Spleen (tissue), 11 donors: ENCODE measurements at regions not wholly inside any gene's neighbourhood (a gene's known extent, or its start where the extent isn't known, plus 50 kb on each side); places are given as distances from the start of the nearest gene placed in this dataset.

ENCODE experiments used
- DNase-seq: peaks from one replicate; pipeline ENCODE4 v3.0.0-alpha.2; 2020
- H3K27ac ChIP-seq, 8 donors: fragments of 200-600 bp; sonication (generic) in 7 of 8; 1 replicate in 4 of 8; 2 replicates in 4 of 8; pipeline versions ENCODE4 v1.5.0 to v1.8.0; 2016 to 2021; ENCODE audit warnings: inconsistent platforms in 4 of 8, mild to moderate bottlenecking in 4 of 8, moderate library complexity in 1 of 8
- H3K27me3 ChIP-seq, 7 donors: fragments of 200-600 bp; sonication (generic) in 6 of 7; replicated peaks in 1 of 7; 1 replicate in 4 of 7; 2 replicates in 3 of 7; pipeline versions ENCODE4 v1.5.0 to v1.8.0; 2016 to 2021; ENCODE audit warnings: inconsistent platforms in 3 of 7, mild to moderate bottlenecking in 1 of 7
- H3K36me3 ChIP-seq, 6 donors: fragments of 200-600 bp; sonication (generic) in 5 of 6; 1 replicate in 4 of 6; 2 replicates in 2 of 6; pipeline versions ENCODE4 v1.5.0 to v1.8.0; 2016 to 2021; ENCODE audit warnings: inconsistent platforms in 2 of 6
- H3K4me1 ChIP-seq, 6 donors: fragments of 200-600 bp; sonication (generic) in 5 of 6; 1 replicate in 3 of 6; 2 replicates in 3 of 6; pipeline versions ENCODE4 v1.5.0 to v1.8.0; 2016 to 2021; ENCODE audit warnings: inconsistent platforms in 3 of 6
- H3K4me3 ChIP-seq, 8 donors: fragments of 200-600 bp; sonication (generic) in 7 of 8; 1 replicate in 4 of 8; 2 replicates in 4 of 8; pipeline versions ENCODE4 v1.5.0 to v1.8.0; 2016 to 2021; ENCODE audit warnings: inconsistent platforms in 4 of 8, mild to moderate bottlenecking in 4 of 8, moderate library complexity in 2 of 8
- H3K9me3 ChIP-seq, 8 donors: fragments of 200-600 bp; sonication (generic) in 7 of 8; 1 replicate in 4 of 8; 2 replicates in 4 of 8; pipeline versions ENCODE4 v1.5.0 to v1.8.0; 2016 to 2021; ENCODE audit warnings: inconsistent platforms in 4 of 8
- POLR2A ChIP-seq, 3 donors: fragments of 450-650 bp; IDR thresholded peaks; one replicate each; pipeline ENCODE4 v1.5.1; 2017; ENCODE audit warnings: antibody characterized with exemption in 3 of 3, mild to moderate bottlenecking in 1 of 3
- POLR2AphosphoS5 ChIP-seq, 3 donors: sonication (generic); formaldehyde crosslinking; IDR thresholded peaks; one replicate each; pipeline ENCODE4 v1.5.1; 2017; ENCODE audit warnings: antibody characterized with exemption in 3 of 3
- WGBS, 5 donors: extraction: QIAGEN DNeasy Blood & Tissue Kit in 3 of 5; methylation state at CpG; one replicate each; pipeline versions ENCODE4 v1.1.5 to v1.1.7; 2013 to 2018; 5-methylcytosine and 5-hydroxymethylcytosine counted together
- intact Hi-C: fragments of 100-400 bp; cut with DNase I; formaldehyde crosslinking; loops from one replicate; pipeline ENCODE4 v1.15.0; 2023; ENCODE audit warnings: low total_unique reads
- TF ChIP-seq, protein P1 (sequence below), 11 experiments: fragments of 200-600 bp in 7 of 11; fragments of 450-650 bp in 4 of 11; sonication (generic) in 4 of 11; IDR thresholded peaks in 8 of 11; conservative IDR thresholded peaks in 3 of 11; 1 replicate in 7 of 11; 2 replicates in 4 of 11; pipeline versions ENCODE4 v1.4.0 to v1.8.0; 2016 to 2021; ENCODE audit warnings: antibody characterized with exemption in 11 of 11, inconsistent platforms in 4 of 11, mild to moderate bottlenecking in 1 of 11
- donor health status: healthy with polysubstance abuse.
- donor health status: DM: no; HTN: no; CAD: no; lungs with moderate emphysema.
- donor health status: DM: no; HTN: no; CAD: no.
- donor health status: Bipolar disorder and iron deficiency.
- donor health status: healthy.
- donor health status: DM: no; HTN: no; CAD: no.
- donor health status: DM: yes; HTN: yes; CAD: no.

- Histone ChIP-seq H3K36me3 (no peaks in the 10 kb centered on the region), H3K27me3 (peaks cover 0 to 3% (median 0%) of the 10 kb centered on the region in 7 donors), H3K4me3 (no peak overlapping the region), H3K27ac (no peak overlapping the region), H3K9me3 (no peaks in the 10 kb centered on the region), H3K4me1 (peaks cover 0 to 5% (median 0%) of the 10 kb centered on the region in 6 donors)
- intact Hi-C loops, result no loop called here
- no peak for DNase-seq
- no peak for TF ChIP-seq POLR2AphosphoS5 (IDR thresholded peaks at IDR 0.05)
- TF ChIP-seq POLR2A (IDR thresholded peaks at IDR 0.05), result no peak
- TF ChIP-seq, protein P1, sequence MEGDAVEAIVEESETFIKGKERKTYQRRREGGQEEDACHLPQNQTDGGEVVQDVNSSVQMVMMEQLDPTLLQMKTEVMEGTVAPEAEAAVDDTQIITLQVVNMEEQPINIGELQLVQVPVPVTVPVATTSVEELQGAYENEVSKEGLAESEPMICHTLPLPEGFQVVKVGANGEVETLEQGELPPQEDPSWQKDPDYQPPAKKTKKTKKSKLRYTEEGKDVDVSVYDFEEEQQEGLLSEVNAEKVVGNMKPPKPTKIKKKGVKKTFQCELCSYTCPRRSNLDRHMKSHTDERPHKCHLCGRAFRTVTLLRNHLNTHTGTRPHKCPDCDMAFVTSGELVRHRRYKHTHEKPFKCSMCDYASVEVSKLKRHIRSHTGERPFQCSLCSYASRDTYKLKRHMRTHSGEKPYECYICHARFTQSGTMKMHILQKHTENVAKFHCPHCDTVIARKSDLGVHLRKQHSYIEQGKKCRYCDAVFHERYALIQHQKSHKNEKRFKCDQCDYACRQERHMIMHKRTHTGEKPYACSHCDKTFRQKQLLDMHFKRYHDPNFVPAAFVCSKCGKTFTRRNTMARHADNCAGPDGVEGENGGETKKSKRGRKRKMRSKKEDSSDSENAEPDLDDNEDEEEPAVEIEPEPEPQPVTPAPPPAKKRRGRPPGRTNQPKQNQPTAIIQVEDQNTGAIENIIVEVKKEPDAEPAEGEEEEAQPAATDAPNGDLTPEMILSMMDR (IDR thresholded peaks at IDR 0.05 in 8 of 11, conservative IDR thresholded peaks at IDR 0.05 in 3 of 11), result no peak
These were observed 69.8 kb upstream of the HAO2 start for GRCh38 chr1:119298687-119299303.

GRCh38 chr1:119302011-119302410 lies 66.6 kb upstream of the HAO2 start:
- Histone ChIP-seq H3K4me1 (no peaks in the 10 kb centered on the region), H3K27me3 (peaks cover 0 to 3% (median 0%) of the 10 kb centered on the region in 7 donors), H3K9me3 (no peaks in the 10 kb centered on the region), H3K27ac (no peak overlapping the region), H3K4me3 (no peak overlapping the region), H3K36me3 (no peaks in the 10 kb centered on the region)
- TF ChIP-seq, protein P1 (IDR thresholded peaks at IDR 0.05 in 8 of 11, conservative IDR thresholded peaks at IDR 0.05 in 3 of 11), result no peak
- no peak for TF ChIP-seq POLR2A (IDR thresholded peaks at IDR 0.05)
- TF ChIP-seq POLR2AphosphoS5 (IDR thresholded peaks at IDR 0.05), result no peak
- 84 to 95% (median 88%) methylated on average over 3 of the region's 3 CpGs for WGBS, 5 donors
- intact Hi-C loops, result no loop called here
- DNase-seq, result no peak

DNA sequence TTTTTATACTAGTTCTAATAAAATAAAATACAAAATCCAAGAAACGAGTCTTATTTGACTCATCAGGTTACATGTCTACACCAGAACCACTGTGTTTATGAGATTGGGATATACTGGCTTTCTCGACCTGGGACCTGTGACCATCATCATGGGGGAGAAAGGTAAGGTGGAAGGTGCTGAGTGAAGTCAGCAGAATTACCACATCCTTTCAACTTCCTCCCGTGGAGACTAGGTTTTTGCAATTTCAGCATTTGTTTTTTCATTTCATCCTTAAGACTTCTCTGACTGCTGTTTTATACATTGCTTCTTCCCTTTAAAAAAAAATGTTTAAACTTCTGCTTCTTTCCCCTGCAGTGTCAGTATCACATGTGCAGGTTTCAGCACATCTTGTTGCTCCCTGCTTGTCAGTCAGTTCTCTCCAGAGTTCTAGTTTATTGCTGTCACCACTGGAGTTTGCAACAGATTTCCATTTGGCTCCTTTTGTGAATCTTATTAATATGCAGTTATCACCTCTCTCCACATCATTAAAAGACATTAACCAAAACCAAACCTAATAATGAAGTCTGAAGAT lies 60.4 kb upstream of the HAO2 start:
- Histone ChIP-seq H3K36me3 (no peaks in the 10 kb centered on the region), H3K27me3 (no peaks in the 10 kb centered on the region), H3K9me3 (no peaks in the 10 kb centered on the region), H3K4me3 (no peak overlapping the region), H3K4me1 (no peaks in the 10 kb centered on the region), H3K27ac (no peak overlapping the region)
- no peak for DNase-seq
- intact Hi-C loops, result no loop called here
- TF ChIP-seq POLR2A (IDR thresholded peaks at IDR 0.05) (no peak), POLR2AphosphoS5 (IDR thresholded peaks at IDR 0.05) (no peak)
- TF ChIP-seq, protein P1 (IDR thresholded peaks at IDR 0.05 in 8 of 11, conservative IDR thresholded peaks at IDR 0.05 in 3 of 11), result no peak
- 32 to 38% (median 37%) methylated on average over 3 of the region's 3 CpGs for WGBS, 5 donors

- no peak overlapping the region for H3K4me3 ChIP-seq
- no peak for DNase-seq
- H3K4me1 ChIP-seq, result no peaks in the 10 kb centered on the region
- no peaks in the 10 kb centered on the region for H3K9me3 ChIP-seq
- WGBS, 5 donors, result 55 to 92% (median 85%) methylated on average over 2 of the region's 2 CpGs
- TF ChIP-seq POLR2AphosphoS5 (IDR thresholded peaks at IDR 0.05), result no peak
- TF ChIP-seq POLR2A (IDR thresholded peaks at IDR 0.05), result no peak
- TF ChIP-seq, protein P1 (IDR thresholded peaks at IDR 0.05 in 8 of 11, conservative IDR thresholded peaks at IDR 0.05 in 3 of 11), result no peak
- intact Hi-C loops, result no loop called here
- H3K27me3 ChIP-seq, result no peaks in the 10 kb centered on the region
- H3K36me3 ChIP-seq, result no peaks in the 10 kb centered on the region
- H3K27ac ChIP-seq, result no peak overlapping the region
These were observed 59.8 kb upstream of the HAO2 start for GRCh38 chr1:119308806-119309205.
